Stimulated activated CD8-positive, alpha-beta memory T cell treated with anti-CD3 and anti-CD28 coated beads, Interleukin-7, amount 100 ng/mL, for 4 hours (primary cell): ENCODE measurements at regions not wholly inside any gene's neighbourhood (a gene's known extent, or its start where the extent isn't known, plus 50 kb on each side); places are given as distances from the start of the nearest gene placed in this dataset.
"Not testable (repeated sequence)": the region's sequence is repeated elsewhere in the genome, so short reads cannot be mapped to it uniquely, and the experiment has no call there.

ENCODE experiments used
- DNase-seq, 2 donors: peaks; one replicate each; pipeline ENCODE4 v3.0.0-alpha.2; 2020; ENCODE audit warnings: low read depth in 2 of 2

GRCh38 chr10:2790396-2791188 is 276.8 kb upstream of the PFKP start:
- no peak for DNase-seq

GRCh38 chr10:2786251-2786650 is 281.1 kb upstream of the PFKP start:
- no peak for DNase-seq

GRCh38 chr10:2784766-2785165 is 282.6 kb upstream of the PFKP start:
- no peak for DNase-seq

GRCh38 chr10:2782950-2783349 is 284.4 kb upstream of the PFKP start:
- DNase-seq: no peak

GRCh38 chr10:2782265-2782664 is 285.1 kb upstream of the PFKP start:
- DNase-seq: no peak

- DNase-seq: no peak
Observed at GRCh38 chr10:2777666-2778355, 289.5 kb upstream of the PFKP start.

- no peak for DNase-seq
Observed at GRCh38 chr10:2772816-2773631, 294.3 kb upstream of the PFKP start.

- DNase-seq: no peak
Observed at GRCh38 chr10:2772135-2772534, 295.2 kb upstream of the PFKP start.

GRCh38 chr10:2767293-2767692 is 300.1 kb upstream of the PFKP start:
- not testable (repeated sequence) for DNase-seq

- no peak for DNase-seq
Observed at GRCh38 chr10:2761971-2762370, 305.4 kb upstream of the PFKP start.

GRCh38 chr10:2761311-2761710 is 306.0 kb upstream of the PFKP start:
- no peak for DNase-seq

GRCh38 chr10:2760736-2761135 is 306.6 kb upstream of the PFKP start:
- no peak for DNase-seq

- no peak for DNase-seq
Observed at GRCh38 chr10:2759233-2759632, 308.1 kb upstream of the PFKP start.

- no peak for DNase-seq
Observed at GRCh38 chr10:2754943-2755342, 312.4 kb upstream of the PFKP start.

GRCh38 chr10:2748287-2748686 is 319.1 kb upstream of the PFKP start:
- DNase-seq: no peak

GRCh38 chr10:2746638-2747037 is 320.7 kb upstream of the PFKP start:
- no peak for DNase-seq

GRCh38 chr10:2745666-2746065 is 321.7 kb upstream of the PFKP start:
- no peak for DNase-seq

- no peak for DNase-seq
Observed at GRCh38 chr10:2744547-2745200, 322.7 kb upstream of the PFKP start.

- no peak for DNase-seq
Observed at GRCh38 chr10:2734603-2735002, 332.7 kb upstream of the PFKP start.

- DNase-seq: no peak
Observed at GRCh38 chr10:2733278-2733963, 333.9 kb upstream of the PFKP start.

- no peak for DNase-seq
Observed at GRCh38 chr10:2731940-2732339, 335.4 kb upstream of the PFKP start.
